ENCODE measurements at regions not wholly inside any gene's neighbourhood (a gene's known extent, or its start where the extent isn't known, plus 50 kb on each side); places are given as distances from the start of the nearest gene placed in this dataset.
"Not testable (repeated sequence)": the region's sequence is repeated elsewhere in the genome, so short reads cannot be mapped to it uniquely, and the experiment has no call there.

- DNase-seq: no peak
Measured at GRCh38 chr21:32089766-32090165, 189.1 kb downstream of the MIS18A start.

- no peak for DNase-seq
Measured at GRCh38 chr21:32088471-32088870, 190.4 kb downstream of the MIS18A start.

- no peak for DNase-seq
Measured at GRCh38 chr21:32087447-32087846, 191.4 kb downstream of the MIS18A start.

DNA sequence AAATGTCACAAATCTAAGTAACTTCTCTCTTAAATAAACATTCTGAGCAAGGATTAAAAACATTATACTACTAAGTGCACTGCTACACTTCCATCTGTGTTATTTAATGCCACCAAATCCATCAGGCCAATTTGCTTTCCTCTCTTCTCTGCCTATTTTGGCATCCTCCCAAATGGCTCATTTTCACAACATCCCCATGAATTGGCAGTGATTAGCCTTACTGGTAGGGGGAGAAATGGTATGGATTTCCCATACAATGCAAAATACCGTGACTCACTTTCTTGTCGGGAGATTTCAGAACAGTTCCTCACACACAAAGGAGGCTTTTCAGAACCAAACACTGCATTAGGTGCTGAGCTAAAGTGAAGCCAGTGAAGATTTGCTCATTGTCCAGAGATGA is 195.7 kb downstream of the MIS18A start:
- no peak for DNase-seq

DNA sequence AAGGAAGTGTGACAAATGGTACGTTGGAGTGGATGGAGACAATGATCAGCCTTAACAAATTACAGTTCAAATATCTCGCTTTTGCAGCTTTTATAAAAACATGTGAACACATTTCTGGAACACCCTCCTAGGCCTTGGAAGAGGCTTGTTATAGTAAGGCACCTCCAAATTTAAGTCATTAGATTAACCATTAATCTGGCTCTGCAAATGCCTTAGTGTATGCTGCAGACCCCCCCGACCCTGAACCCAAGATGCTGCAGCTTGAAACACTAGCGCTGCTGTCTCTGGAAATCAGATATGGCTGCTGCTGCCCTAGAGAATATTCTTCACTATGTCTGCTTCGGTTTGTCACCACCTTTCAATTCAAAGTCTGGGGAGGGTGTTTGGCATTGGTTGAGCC is 196.4 kb downstream of the MIS18A start:
- DNase-seq: no peak

- no peak for DNase-seq
Measured at GRCh38 chr21:32073593-32073992, 200.8 kb downstream of the HUNK start.

DNA sequence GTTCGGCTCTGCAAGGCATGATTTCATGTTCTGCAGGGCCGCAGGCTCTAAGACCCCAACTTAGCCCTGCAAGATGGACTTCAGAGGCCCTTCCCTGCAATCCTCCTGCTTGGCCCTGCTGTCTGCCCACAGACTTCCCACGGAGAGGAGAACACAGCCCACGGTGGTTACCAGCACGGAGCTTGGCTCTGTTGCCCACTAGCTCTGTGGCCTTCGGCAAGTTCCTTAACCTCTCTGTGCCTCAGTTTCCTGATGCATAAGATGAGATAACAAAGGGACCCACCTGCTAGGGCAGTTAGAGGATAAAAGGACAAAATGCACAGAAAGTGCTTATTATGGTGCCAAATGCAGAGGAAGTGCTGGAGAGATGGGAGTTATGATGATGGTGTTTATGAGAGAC is 200.4 kb downstream of the HUNK start:
- no peak for DNase-seq

GRCh38 chr21:32071620-32072019 is 198.8 kb downstream of the HUNK start:
- DNase-seq: not testable (repeated sequence)

GRCh38 chr21:32070676-32071330 is 198.0 kb downstream of the HUNK start:
- no peak for DNase-seq

DNA sequence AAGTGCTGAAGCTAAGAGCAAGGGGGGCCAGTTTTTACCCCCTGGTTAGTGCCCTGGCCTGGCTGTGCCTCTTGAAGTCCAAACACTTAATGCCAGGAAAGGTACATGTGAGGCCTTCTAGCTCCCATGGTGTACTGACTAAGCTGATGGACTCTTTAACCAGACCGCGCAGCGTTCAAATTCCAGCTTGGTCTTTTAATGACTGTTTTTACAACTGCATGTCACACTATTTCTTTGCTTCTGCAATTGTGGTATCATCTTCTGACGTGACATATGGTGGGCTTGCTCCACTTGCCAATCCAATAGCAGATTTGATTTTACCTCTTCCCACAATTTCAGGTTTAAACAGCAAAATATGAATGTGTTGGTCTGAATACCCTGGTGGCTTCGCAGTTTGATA is 197.3 kb downstream of the HUNK start:
- DNase-seq: no peak

- no peak for DNase-seq
Measured at GRCh38 chr21:32065654-32066053, 192.8 kb downstream of the HUNK start.

DNA sequence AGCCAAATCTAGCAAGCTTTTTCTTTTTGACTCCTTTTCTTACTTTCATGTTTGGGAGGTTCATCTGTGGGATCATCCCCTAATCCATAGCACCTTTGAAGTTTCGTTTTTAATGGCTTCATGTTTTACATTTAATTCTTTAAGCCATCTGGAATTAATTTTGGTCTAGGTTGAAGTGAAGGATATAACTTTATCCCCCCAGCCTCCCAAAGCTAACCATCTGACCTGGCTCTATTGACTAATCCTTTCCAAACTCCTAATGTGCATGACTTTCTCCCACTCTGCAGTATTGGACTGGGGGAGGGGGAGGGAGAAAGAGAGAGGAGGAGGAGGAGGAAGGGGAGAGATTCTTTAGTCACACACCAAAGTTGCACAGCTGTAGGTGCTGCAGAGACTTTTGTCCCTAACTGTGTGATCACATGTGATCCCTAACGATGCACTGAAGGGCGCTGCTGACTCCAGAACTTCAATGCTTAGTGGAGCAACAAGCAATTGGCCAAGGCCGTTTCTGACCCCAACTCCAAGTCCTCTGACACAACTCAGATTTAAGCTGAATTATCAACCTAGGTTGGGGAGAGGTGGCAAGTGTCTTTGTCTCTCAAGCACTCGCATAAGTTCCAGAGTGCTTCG is 191.6 kb downstream of the HUNK start:
- no peak for DNase-seq

- DNase-seq: no peak
Measured at GRCh38 chr21:32062591-32063227, 189.9 kb downstream of the HUNK start.

GRCh38 chr21:32061729-32062128 is 188.9 kb downstream of the HUNK start:
- DNase-seq: no peak

- DNase-seq: no peak
Measured at GRCh38 chr21:32056791-32057190, 184.0 kb downstream of the HUNK start.

GRCh38 chr21:32055305-32055704 is 182.5 kb downstream of the HUNK start:
- no peak for DNase-seq

All from right hindlimb (tissue), 1 donor.